HT1080 (cell line): ENCODE measurements at regions not wholly inside any gene's neighbourhood (a gene's known extent, or its start where the extent isn't known, plus 50 kb on each side); places are given as distances from the start of the nearest gene placed in this dataset.

Experiments
- DNase-seq: peaks from one replicate; pipeline ENCODE4 v3.0.0-alpha.2; 2015; ENCODE audit warnings: low read depth

GRCh38 chr4:133775881-133776280 is 425.7 kb downstream of the PABPC4L start:
- DNase-seq, result peak; percentile 56

GRCh38 chr4:133775469-133775868 is 426.1 kb downstream of the PABPC4L start:
- no peak for DNase-seq

- no peak for DNase-seq
Observed at GRCh38 chr4:133759428-133759827, 442.2 kb downstream of the PABPC4L start.

- DNase-seq, result no peak
Observed at GRCh38 chr4:133741766-133742165, 459.8 kb downstream of the PABPC4L start.

GRCh38 chr4:133720001-133720400 is 481.6 kb downstream of the PABPC4L start:
- peak; percentile 49 for DNase-seq

GRCh38 chr4:133719098-133719497 is 482.5 kb downstream of the PABPC4L start:
- DNase-seq, result no peak

GRCh38 chr4:133714211-133714610 is 487.4 kb downstream of the PABPC4L start:
- no peak for DNase-seq

GRCh38 chr4:133713340-133713739 is 488.2 kb downstream of the PABPC4L start:
- no peak for DNase-seq

GRCh38 chr4:133711817-133712216 is 489.8 kb downstream of the PABPC4L start:
- DNase-seq, result peak; percentile 20

- peak; percentile 10 for DNase-seq
Observed at GRCh38 chr4:133694416-133694815, 507.2 kb downstream of the PABPC4L start.

- DNase-seq, result no peak
Observed at GRCh38 chr4:133683967-133684366, 517.6 kb downstream of the PABPC4L start.

GRCh38 chr4:133668061-133668851 is 519.2 kb downstream of the PCDH10 start:
- DNase-seq, result no peak

GRCh38 chr4:133647206-133647605 is 498.1 kb downstream of the PCDH10 start:
- no peak for DNase-seq

GRCh38 chr4:133641191-133641590 is 492.1 kb downstream of the PCDH10 start:
- no peak for DNase-seq

- no peak for DNase-seq
Observed at GRCh38 chr4:133638751-133639150, 489.7 kb downstream of the PCDH10 start.

GRCh38 chr4:133637161-133637560 is 488.1 kb downstream of the PCDH10 start:
- no peak for DNase-seq

- DNase-seq, result no peak
Observed at GRCh38 chr4:133624744-133625143, 475.6 kb downstream of the PCDH10 start.

- DNase-seq, result no peak
Observed at GRCh38 chr4:133623847-133624246, 474.8 kb downstream of the PCDH10 start.

GRCh38 chr4:133621628-133622027 is 472.5 kb downstream of the PCDH10 start:
- no peak for DNase-seq

GRCh38 chr4:133620555-133620954 is 471.5 kb downstream of the PCDH10 start:
- no peak for DNase-seq

- peak; percentile 21 for DNase-seq
Observed at GRCh38 chr4:133618963-133619362, 469.9 kb downstream of the PCDH10 start.

GRCh38 chr4:133600008-133600407 is 450.9 kb downstream of the PCDH10 start:
- DNase-seq, result peak; percentile 29

- DNase-seq, result no peak
Observed at GRCh38 chr4:133598779-133599178, 449.7 kb downstream of the PCDH10 start.
